Thymus (tissue), 11 donors: ENCODE measurements at regions not wholly inside any gene's neighbourhood (a gene's known extent, or its start where the extent isn't known, plus 50 kb on each side); places are given as distances from the start of the nearest gene placed in this dataset.
A peak's percentile ranks its signal among the peaks of the same experiment; 100 is the strongest.

Experiments
- DNase-seq, 9 donors: peaks; one replicate each; pipeline ENCODE4 v3.0.0-alpha.2; 2013; ENCODE audit warnings: low spot score in 9 of 9, low read depth in 6 of 9, missing footprints in 1 of 9
- H3K27ac ChIP-seq, 2 donors: one replicate each; pipeline ENCODE4 v1.5.1; 2013; ENCODE audit warnings: control low read depth in 1 of 2, low read depth in 1 of 2, low read length in 1 of 2, mild to moderate bottlenecking in 1 of 2, moderate library complexity in 1 of 2
- H3K27me3 ChIP-seq, 2 donors: one replicate each; pipeline ENCODE4 v1.5.1; 2013; ENCODE audit warnings: low read length in 1 of 2; ENCODE audit not compliant: control insufficient read depth in 2 of 2, insufficient read depth in 1 of 2
- H3K36me3 ChIP-seq, 2 donors: one replicate each; pipeline ENCODE4 v1.5.1; 2013; ENCODE audit warnings: low read length in 1 of 2, mild to moderate bottlenecking in 1 of 2, moderate library complexity in 1 of 2; ENCODE audit not compliant: control insufficient read depth in 2 of 2, insufficient read depth in 2 of 2
- H3K4me1 ChIP-seq, 2 donors: one replicate each; pipeline ENCODE4 v1.5.1; 2013; ENCODE audit warnings: low read length in 2 of 2; ENCODE audit not compliant: control insufficient read depth in 2 of 2, insufficient read depth in 2 of 2
- H3K4me3 ChIP-seq, 2 donors: one replicate each; pipeline ENCODE4 v1.5.1; 2013; ENCODE audit warnings: low read length in 2 of 2, control low read depth in 1 of 2, mild to moderate bottlenecking in 1 of 2
- H3K9me3 ChIP-seq, 2 donors: one replicate each; pipeline ENCODE4 v1.5.1; 2013; ENCODE audit warnings: low read length in 1 of 2, mild to moderate bottlenecking in 1 of 2; ENCODE audit not compliant: control insufficient read depth in 2 of 2, insufficient read depth in 1 of 2
- WGBS: extraction: QIAGEN DNeasy Blood & Tissue Kit; methylation state at CpG from one replicate; pipeline ENCODE4 v1.1.7; 2013; 5-methylcytosine and 5-hydroxymethylcytosine counted together
- donor health status: healthy.

DNA sequence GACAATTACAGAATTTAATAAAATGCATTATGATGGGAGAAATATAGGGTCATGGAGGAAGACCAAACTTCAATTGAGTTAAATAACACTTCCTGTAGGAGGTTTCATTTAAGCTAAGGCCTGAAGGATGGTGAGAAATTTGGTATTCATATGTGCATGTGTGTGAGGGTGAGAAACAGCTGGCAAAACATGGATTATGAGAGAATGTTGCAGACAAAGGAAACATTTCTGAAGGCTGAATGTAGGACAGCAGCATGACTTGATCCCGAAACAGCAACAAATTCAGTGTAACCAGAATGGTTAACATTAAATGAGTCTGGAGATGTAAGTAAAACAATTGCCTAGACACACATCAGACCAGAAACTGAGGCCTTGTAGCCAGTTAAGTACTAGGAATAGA, 630.8 kb downstream of the NR4A2 start:
- H3K27ac ChIP-seq: no peak overlapping the region
- 95% methylated on average over 1 of the region's 1 CpG for WGBS

DNA sequence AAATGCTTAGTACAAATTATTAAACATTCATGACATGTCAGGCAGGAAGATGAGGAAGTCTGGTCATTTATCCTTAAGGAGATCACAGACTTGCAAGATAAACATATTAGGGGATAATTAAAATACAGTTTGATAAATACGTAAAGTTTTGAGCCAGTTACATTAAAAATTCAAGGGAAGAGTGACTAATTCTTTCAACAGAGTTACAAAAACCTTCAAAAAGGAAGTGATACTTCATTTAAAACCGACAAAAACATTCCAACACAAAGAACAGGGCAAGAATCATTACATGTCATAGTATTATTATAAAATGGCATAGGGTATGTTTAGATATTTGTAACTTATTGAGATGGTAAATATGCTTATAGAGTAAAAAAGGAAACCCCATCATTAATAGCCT, 636.0 kb downstream of the NR4A2 start:
- Histone ChIP-seq H3K4me1 (no peaks in the 10 kb centered on the region), H3K27ac (no peak overlapping the region), H3K4me3 (no peak overlapping the region), H3K36me3 (no peaks in the 10 kb centered on the region), H3K27me3 (no peaks in the 10 kb centered on the region), H3K9me3 (no peaks in the 10 kb centered on the region)
- 68% methylated on average over 2 of the region's 2 CpGs for WGBS
- no peak for DNase-seq

More for the DNA sequence above, 630.8 kb downstream of the NR4A2 start:
- H3K4me1 ChIP-seq: no peaks in the 10 kb centered on the region
- no peaks in the 10 kb centered on the region for H3K9me3 ChIP-seq
- H3K27me3 ChIP-seq: no peaks in the 10 kb centered on the region
- H3K36me3 ChIP-seq: no peaks in the 10 kb centered on the region
- DNase-seq: no peak
- H3K4me3 ChIP-seq: no peak overlapping the region

DNA sequence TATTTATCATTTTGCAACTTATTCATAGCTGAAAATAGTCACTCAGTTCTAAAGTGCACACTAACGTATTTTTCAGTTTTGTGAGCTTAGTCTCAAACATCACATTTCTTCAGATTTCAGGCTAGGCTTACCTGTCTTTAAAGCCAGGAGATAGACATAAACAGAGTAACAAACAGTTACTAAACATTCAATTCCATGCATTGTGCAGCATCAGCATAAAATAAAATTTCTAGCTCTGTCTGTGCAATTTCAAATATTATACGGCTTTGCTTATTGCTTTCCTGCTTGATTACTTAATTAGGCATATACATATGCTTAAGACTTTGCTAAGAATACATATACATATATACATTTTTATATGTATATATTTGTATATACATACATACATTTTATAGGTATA, 637.0 kb downstream of the NR4A2 start:
- no peak for DNase-seq
- no peak overlapping the region for H3K27ac ChIP-seq
- no peaks in the 10 kb centered on the region for H3K9me3 ChIP-seq
- no peak overlapping the region for H3K4me3 ChIP-seq
- no peaks in the 10 kb centered on the region for H3K27me3 ChIP-seq
- no peaks in the 10 kb centered on the region for H3K4me1 ChIP-seq
- H3K36me3 ChIP-seq: no peaks in the 10 kb centered on the region
- 92% methylated on average over 2 of the region's 2 CpGs for WGBS

DNA sequence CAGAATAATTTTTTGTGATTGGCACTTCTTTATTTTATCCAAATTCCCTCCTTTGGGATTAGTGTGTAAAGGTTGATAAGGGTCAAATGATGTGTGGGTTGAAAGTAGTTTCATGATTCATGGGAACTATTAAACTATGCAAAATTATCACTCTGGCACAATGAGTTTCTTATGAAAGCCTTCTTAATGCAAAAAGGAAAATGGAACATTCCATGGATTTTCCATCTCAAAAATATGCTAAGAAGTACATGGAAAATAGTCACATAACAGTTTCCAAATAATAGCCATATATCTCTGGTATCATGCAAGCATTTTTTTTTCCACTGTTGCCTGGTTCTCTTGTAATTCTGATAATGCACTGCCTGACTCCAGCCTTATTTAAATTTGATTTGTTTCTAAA, 639.7 kb downstream of the NR4A2 start:
- no peak overlapping the region for H3K27ac ChIP-seq
- no peaks in the 10 kb centered on the region for H3K9me3 ChIP-seq
- H3K4me1 ChIP-seq: no peaks in the 10 kb centered on the region
- H3K4me3 ChIP-seq: no peak overlapping the region
- no peaks in the 10 kb centered on the region for H3K36me3 ChIP-seq
- no peak for DNase-seq
- no peaks in the 10 kb centered on the region for H3K27me3 ChIP-seq

DNA sequence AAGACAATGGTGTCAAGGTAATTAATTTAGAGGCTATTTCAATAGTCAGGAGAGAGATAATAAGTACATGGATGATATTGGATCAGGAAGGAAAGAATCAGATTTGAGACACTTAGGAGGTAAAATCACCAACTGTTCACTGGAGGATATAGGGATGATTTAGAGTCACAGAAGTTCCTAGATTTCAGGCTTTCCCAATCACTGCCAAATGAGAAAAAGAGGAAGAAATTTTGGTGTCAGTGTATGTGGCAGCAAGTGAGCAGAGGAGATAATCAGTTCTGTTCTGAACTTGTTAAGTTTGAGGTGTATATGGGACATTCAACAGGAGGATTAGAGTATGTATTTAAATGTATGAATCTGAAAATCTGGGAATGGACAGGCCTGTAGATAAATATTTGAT, 640.4 kb downstream of the NR4A2 start:
- Histone ChIP-seq H3K27ac (no peak overlapping the region), H3K27me3 (no peaks in the 10 kb centered on the region), H3K4me3 (no peak overlapping the region), H3K36me3 (no peaks in the 10 kb centered on the region), H3K4me1 (no peaks in the 10 kb centered on the region), H3K9me3 (no peaks in the 10 kb centered on the region)
- DNase-seq: no peak

DNA sequence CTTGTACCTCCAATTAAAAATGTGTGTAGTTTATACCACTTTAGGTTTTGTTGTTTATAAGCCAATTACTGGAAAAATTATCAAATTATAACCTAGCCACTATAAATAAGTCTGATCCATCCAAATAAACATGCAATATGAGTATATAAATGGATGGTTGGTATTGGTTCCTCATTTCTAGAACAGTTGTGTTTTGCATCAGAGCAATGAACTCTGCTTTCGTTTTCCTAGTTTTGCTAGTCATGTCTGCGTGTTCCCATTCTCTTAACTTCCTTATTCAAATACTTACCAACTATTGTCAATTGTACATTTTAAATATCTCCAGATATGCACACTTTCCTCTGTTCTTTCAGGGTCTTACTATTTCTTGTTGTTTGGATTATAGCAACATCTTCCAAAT, 641.7 kb downstream of the NR4A2 start:
- Histone ChIP-seq H3K4me1 (no peaks in the 10 kb centered on the region), H3K36me3 (no peaks in the 10 kb centered on the region), H3K4me3 (no peak overlapping the region), H3K27me3 (no peaks in the 10 kb centered on the region), H3K27ac (no peak overlapping the region), H3K9me3 (no peaks in the 10 kb centered on the region)
- peak in 1 of 9 donors; percentile 6 for DNase-seq
- WGBS: 28% methylated on average over 2 of the region's 2 CpGs

DNA sequence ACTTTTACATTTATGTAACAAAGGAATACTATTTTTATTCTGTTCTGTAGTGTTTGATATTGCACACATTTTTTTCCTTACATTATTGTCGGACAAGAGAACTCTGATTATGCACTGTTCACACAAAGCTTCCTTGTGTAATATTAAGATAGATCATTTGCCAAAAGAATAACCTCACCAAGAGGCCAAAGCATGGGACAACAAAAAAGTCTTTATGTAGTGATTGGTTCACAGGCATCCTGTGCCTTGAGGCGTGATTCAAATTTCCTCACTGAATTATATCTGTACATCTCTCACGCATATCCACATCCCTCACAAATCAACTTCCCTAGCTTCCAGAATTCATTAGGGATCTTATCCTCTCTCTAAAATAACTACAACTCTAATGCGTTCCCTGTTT, 642.7 kb downstream of the NR4A2 start:
- Histone ChIP-seq H3K36me3 (no peaks in the 10 kb centered on the region), H3K27ac (no peak overlapping the region), H3K4me3 (no peak overlapping the region), H3K9me3 (no peaks in the 10 kb centered on the region), H3K27me3 (no peaks in the 10 kb centered on the region), H3K4me1 (no peaks in the 10 kb centered on the region)
- no peak for DNase-seq
- 94% methylated on average over 4 of the region's 4 CpGs for WGBS

DNA sequence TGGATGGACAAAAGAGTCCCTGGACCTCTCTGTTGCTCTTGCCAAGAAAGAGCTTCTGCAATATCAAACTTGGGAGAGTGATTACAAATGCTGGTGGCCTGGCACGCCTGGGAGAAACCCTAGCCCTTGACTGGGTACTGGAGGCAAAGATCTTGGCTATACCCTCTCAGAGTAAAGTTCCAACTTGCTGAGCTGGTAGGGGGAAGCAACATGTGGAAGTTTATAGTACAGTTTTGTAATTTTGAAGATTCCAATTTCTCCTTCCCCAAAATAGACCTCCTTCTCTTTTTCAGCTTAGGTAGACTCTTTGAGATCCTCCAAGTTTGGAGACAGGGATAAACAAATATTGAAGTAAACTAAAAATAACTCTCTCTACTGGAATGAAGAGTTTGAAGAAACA, 645.3 kb downstream of the NR4A2 start:
- Histone ChIP-seq H3K27me3 (no peaks in the 10 kb centered on the region), H3K9me3 (no peaks in the 10 kb centered on the region), H3K4me3 (no peak overlapping the region), H3K27ac (no peak overlapping the region), H3K36me3 (no peaks in the 10 kb centered on the region), H3K4me1 (no peaks in the 10 kb centered on the region)
- 72% methylated on average over 1 of the region's 1 CpG for WGBS
- DNase-seq: no peak

DNA sequence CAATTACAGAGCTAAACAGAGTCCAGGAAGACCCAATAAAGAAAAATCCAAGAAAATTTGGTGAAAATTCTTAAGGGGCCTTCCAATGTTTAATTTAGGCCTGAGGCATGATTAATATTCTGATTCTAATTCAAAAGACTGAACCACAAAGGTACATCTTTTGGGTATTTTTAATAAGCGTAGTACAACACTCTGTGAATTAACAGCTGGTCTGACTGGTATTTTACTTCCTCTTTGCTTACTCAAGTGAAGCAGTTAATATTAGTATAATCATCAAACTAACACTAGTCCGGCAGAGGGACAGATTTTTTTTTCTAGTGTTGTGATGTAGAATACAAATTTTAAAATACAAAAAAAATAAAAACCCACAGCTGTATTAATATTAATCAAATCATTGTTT, 652.9 kb downstream of the NR4A2 start:
- no peak for DNase-seq
- Histone ChIP-seq H3K9me3 (no peaks in the 10 kb centered on the region), H3K4me3 (no peak overlapping the region), H3K36me3 (no peaks in the 10 kb centered on the region), H3K4me1 (no peaks in the 10 kb centered on the region), H3K27me3 (no peaks in the 10 kb centered on the region), H3K27ac (no peak overlapping the region)
- 81% methylated on average over 2 of the region's 2 CpGs for WGBS

DNA sequence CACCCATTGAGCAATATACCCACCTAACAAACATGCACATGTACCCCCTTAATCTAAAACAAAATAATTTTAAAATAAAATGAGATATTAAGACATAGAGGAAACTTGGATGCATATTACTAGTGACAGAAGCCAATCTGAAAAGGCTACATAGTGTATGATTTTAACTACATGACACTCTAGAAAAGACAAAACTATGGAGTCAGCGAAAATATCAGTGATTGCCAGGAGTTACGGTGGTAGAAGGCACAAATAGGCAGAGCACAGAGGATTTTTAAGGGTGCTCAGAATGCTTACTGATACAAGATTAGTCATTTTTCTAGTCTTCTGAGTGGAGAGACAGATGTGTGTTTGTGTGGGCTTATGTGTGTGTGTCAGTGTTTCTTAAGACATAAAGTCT, 656.6 kb downstream of the NR4A2 start:
- H3K9me3 ChIP-seq: no peaks in the 10 kb centered on the region

More for the DNA sequence above, 656.6 kb downstream of the NR4A2 start:
- no peaks in the 10 kb centered on the region for H3K4me1 ChIP-seq
- no peaks in the 10 kb centered on the region for H3K27me3 ChIP-seq
- no peak overlapping the region for H3K27ac ChIP-seq
- H3K4me3 ChIP-seq: no peak overlapping the region
- no peak for DNase-seq
- 96% methylated on average over 2 of the region's 2 CpGs for WGBS
- no peaks in the 10 kb centered on the region for H3K36me3 ChIP-seq
